Inferior parietal cortex (tissue), 1 donor: ENCODE measurements at regions not wholly inside any gene's neighbourhood (a gene's known extent, or its start where the extent isn't known, plus 50 kb on each side); places are given as distances from the start of the nearest gene placed in this dataset.

Source experiments
- DNase-seq: peaks from one replicate; pipeline ENCODE4 v3.0.0-alpha.2; 2016; ENCODE audit errors: extremely low spot score

GRCh38 chr20:56925082-56925830 is 296.1 kb downstream of the TFAP2C start:
- peak; percentile 6 for DNase-seq

GRCh38 chr20:56925831-56926170 is 296.7 kb downstream of the TFAP2C start:
- no peak for DNase-seq

- no peak for DNase-seq
These were observed 297.4 kb downstream of the TFAP2C start for GRCh38 chr20:56926501-56926900.

- DNase-seq: no peak
These were observed 298.0 kb downstream of the TFAP2C start for GRCh38 chr20:56927127-56927526.

GRCh38 chr20:56928007-56928406 is 298.9 kb downstream of the TFAP2C start:
- DNase-seq: no peak

GRCh38 chr20:56929606-56930005 is 300.5 kb downstream of the TFAP2C start:
- DNase-seq: no peak

- no peak for DNase-seq
These were observed 301.8 kb downstream of the TFAP2C start for GRCh38 chr20:56930876-56931275.

GRCh38 chr20:56932575-56933330 is 303.6 kb downstream of the TFAP2C start:
- no peak for DNase-seq

GRCh38 chr20:56933331-56933698 is 304.2 kb downstream of the TFAP2C start:
- no peak for DNase-seq

GRCh38 chr20:56934888-56935287 is 305.8 kb downstream of the TFAP2C start:
- peak; percentile 6 for DNase-seq

GRCh38 chr20:56940466-56940865 is 311.4 kb downstream of the TFAP2C start:
- no peak for DNase-seq

- no peak for DNase-seq
These were observed 312.1 kb downstream of the TFAP2C start for GRCh38 chr20:56941101-56941686.

- no peak for DNase-seq
These were observed 315.1 kb downstream of the TFAP2C start for GRCh38 chr20:56943946-56944945.

GRCh38 chr20:56945057-56945456 is 316.0 kb downstream of the TFAP2C start:
- DNase-seq: no peak

- DNase-seq: no peak
These were observed 316.8 kb downstream of the TFAP2C start for GRCh38 chr20:56945901-56946300.

GRCh38 chr20:56949318-56949717 is 317.1 kb downstream of the BMP7 start:
- no peak for DNase-seq

- DNase-seq: no peak
These were observed 314.0 kb downstream of the BMP7 start for GRCh38 chr20:56952258-56953047.

GRCh38 chr20:56953048-56953586 is 313.3 kb downstream of the BMP7 start:
- no peak for DNase-seq

- no peak for DNase-seq
These were observed 311.6 kb downstream of the BMP7 start for GRCh38 chr20:56954797-56955196.

GRCh38 chr20:56955680-56956079 is 310.8 kb downstream of the BMP7 start:
- DNase-seq: no peak

- DNase-seq: no peak
These were observed 309.9 kb downstream of the BMP7 start for GRCh38 chr20:56956534-56956933.
